ENCODE measurements at regions not wholly inside any gene's neighbourhood (a gene's known extent, or its start where the extent isn't known, plus 50 kb on each side); places are given as distances from the start of the nearest gene placed in this dataset.

- ATAC-seq: no peak
- Histone ChIP-seq H3K27ac (ENCODE audit: low read length) (no peak overlapping the region), H3K4me1 (ENCODE audit: control insufficient read depth, insufficient read depth, low read length) (no peaks in the 10 kb centered on the region), H3K27me3 (ENCODE audit: control insufficient read depth, insufficient read depth, low read length) (no peaks in the 10 kb centered on the region), H3K36me3 (ENCODE audit: control insufficient read depth, insufficient read depth, low read length) (no peaks in the 10 kb centered on the region), H3K9me3 (ENCODE audit: control insufficient read depth, insufficient read depth, low read depth, low read length) (no peaks in the 10 kb centered on the region), H3K4me3 (ENCODE audit: low read depth in 2 of 2, low read length in 2 of 2) (no peak overlapping the region)
- CTCF ChIA-PET: no interaction called here
- no TSS peak for BruUV-seq (replicated peaks)
- in situ Hi-C loops (cut with HindIII; ENCODE audit: low pct_unique_long_range_greater_than_20kb, low sequenced_read_pairs): no loop called here
- DNase-seq (ENCODE audit: low read depth, low spot score): no peak
- TF ChIP-seq SIN3A (IDR thresholded peaks at IDR 0.05; ENCODE audit: borderline replicate concordance, insufficient read depth, low read depth, low read length) (no peak), POLR2AphosphoS5 (IDR thresholded peaks at IDR 0.05; ENCODE audit: low read depth, low read length) (no peak), TCF7L2 (IDR thresholded peaks at IDR 0.05; ENCODE audit: low read depth, low read length) (no peak)
- TF ChIP-seq, protein P1, sequence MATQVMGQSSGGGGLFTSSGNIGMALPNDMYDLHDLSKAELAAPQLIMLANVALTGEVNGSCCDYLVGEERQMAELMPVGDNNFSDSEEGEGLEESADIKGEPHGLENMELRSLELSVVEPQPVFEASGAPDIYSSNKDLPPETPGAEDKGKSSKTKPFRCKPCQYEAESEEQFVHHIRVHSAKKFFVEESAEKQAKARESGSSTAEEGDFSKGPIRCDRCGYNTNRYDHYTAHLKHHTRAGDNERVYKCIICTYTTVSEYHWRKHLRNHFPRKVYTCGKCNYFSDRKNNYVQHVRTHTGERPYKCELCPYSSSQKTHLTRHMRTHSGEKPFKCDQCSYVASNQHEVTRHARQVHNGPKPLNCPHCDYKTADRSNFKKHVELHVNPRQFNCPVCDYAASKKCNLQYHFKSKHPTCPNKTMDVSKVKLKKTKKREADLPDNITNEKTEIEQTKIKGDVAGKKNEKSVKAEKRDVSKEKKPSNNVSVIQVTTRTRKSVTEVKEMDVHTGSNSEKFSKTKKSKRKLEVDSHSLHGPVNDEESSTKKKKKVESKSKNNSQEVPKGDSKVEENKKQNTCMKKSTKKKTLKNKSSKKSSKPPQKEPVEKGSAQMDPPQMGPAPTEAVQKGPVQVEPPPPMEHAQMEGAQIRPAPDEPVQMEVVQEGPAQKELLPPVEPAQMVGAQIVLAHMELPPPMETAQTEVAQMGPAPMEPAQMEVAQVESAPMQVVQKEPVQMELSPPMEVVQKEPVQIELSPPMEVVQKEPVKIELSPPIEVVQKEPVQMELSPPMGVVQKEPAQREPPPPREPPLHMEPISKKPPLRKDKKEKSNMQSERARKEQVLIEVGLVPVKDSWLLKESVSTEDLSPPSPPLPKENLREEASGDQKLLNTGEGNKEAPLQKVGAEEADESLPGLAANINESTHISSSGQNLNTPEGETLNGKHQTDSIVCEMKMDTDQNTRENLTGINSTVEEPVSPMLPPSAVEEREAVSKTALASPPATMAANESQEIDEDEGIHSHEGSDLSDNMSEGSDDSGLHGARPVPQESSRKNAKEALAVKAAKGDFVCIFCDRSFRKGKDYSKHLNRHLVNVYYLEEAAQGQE (IDR thresholded peaks at IDR 0.05; ENCODE audit: insufficient read depth in 1 of 2, low read depth in 2 of 2, low read length in 1 of 2): no peak
- TF ChIP-seq, protein P2, sequence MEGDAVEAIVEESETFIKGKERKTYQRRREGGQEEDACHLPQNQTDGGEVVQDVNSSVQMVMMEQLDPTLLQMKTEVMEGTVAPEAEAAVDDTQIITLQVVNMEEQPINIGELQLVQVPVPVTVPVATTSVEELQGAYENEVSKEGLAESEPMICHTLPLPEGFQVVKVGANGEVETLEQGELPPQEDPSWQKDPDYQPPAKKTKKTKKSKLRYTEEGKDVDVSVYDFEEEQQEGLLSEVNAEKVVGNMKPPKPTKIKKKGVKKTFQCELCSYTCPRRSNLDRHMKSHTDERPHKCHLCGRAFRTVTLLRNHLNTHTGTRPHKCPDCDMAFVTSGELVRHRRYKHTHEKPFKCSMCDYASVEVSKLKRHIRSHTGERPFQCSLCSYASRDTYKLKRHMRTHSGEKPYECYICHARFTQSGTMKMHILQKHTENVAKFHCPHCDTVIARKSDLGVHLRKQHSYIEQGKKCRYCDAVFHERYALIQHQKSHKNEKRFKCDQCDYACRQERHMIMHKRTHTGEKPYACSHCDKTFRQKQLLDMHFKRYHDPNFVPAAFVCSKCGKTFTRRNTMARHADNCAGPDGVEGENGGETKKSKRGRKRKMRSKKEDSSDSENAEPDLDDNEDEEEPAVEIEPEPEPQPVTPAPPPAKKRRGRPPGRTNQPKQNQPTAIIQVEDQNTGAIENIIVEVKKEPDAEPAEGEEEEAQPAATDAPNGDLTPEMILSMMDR (IDR thresholded peaks at IDR 0.05): no peak
- intact Hi-C loops (cut with micrococcal nuclease; ENCODE audit: unreplicated experiment): no loop called here
- POLR2A ChIA-PET: no interaction called here
Measured at GRCh38 chr3:16800361-16800760, 84.4 kb upstream of the PLCL2 start.

GRCh38 chr3:16801223-16801622 lies 83.5 kb upstream of the PLCL2 start:
- Histone ChIP-seq H3K4me1 (ENCODE audit: control insufficient read depth, insufficient read depth, low read length) (no peaks in the 10 kb centered on the region), H3K27ac (ENCODE audit: low read length) (no peak overlapping the region), H3K36me3 (ENCODE audit: control insufficient read depth, insufficient read depth, low read length) (no peaks in the 10 kb centered on the region), H3K27me3 (ENCODE audit: control insufficient read depth, insufficient read depth, low read length) (no peaks in the 10 kb centered on the region), H3K9me3 (ENCODE audit: control insufficient read depth, insufficient read depth, low read depth, low read length) (no peaks in the 10 kb centered on the region), H3K4me3 (ENCODE audit: low read depth in 2 of 2, low read length in 2 of 2) (no peak overlapping the region)
- ATAC-seq (no peak), DNase-seq (ENCODE audit: low read depth, low spot score) (no peak)
- in situ Hi-C loops (cut with HindIII; ENCODE audit: low pct_unique_long_range_greater_than_20kb, low sequenced_read_pairs): no loop called here
- BruUV-seq (replicated peaks): no TSS peak
- ChIA-PET POLR2A (no interaction called here), CTCF (no interaction called here)
- TF ChIP-seq, protein P1 (IDR thresholded peaks at IDR 0.05; ENCODE audit: insufficient read depth in 1 of 2, low read depth in 2 of 2, low read length in 1 of 2): no peak
- TF ChIP-seq POLR2AphosphoS5 (IDR thresholded peaks at IDR 0.05; ENCODE audit: low read depth, low read length): no peak
- TF ChIP-seq, protein P2 (IDR thresholded peaks at IDR 0.05): no peak
- TF ChIP-seq SIN3A (IDR thresholded peaks at IDR 0.05; ENCODE audit: borderline replicate concordance, insufficient read depth, low read depth, low read length): no peak
- no peak for TF ChIP-seq TCF7L2 (IDR thresholded peaks at IDR 0.05; ENCODE audit: low read depth, low read length)
- intact Hi-C loops (cut with micrococcal nuclease; ENCODE audit: unreplicated experiment): no loop called here

All from Panc1 (cell line).